ENCODE measurements at regions not wholly inside any gene's neighbourhood (a gene's known extent, or its start where the extent isn't known, plus 50 kb on each side); places are given as distances from the start of the nearest gene placed in this dataset.

GRCh38 chr13:44112700-44113329 lies 233.1 kb downstream of the LACC1 start:
- DNase-seq (ENCODE audit: low read depth in 2 of 2): no peak
- TF ChIP-seq EZH2 (IDR thresholded peaks at IDR 0.05; ENCODE audit: low read length, missing control alignments): no peak
- no peaks in the 10 kb centered on the region for H3K36me3 ChIP-seq (ENCODE audit: control insufficient read depth, insufficient read depth, low read length)
- no peaks in the 10 kb centered on the region for H3K79me2 ChIP-seq (ENCODE audit: control insufficient read depth, insufficient read depth, low read length)
- no peak overlapping the region for H3K4me2 ChIP-seq (ENCODE audit: extremely low read depth, insufficient read depth, low read length)
- no peak overlapping the region for H2AFZ ChIP-seq (ENCODE audit: low read length)
- no peaks in the 10 kb centered on the region for H3K4me1 ChIP-seq (ENCODE audit: control insufficient read depth, extremely low read depth, insufficient read depth, low read length)
- H3K9me3 ChIP-seq (ENCODE audit: control insufficient read depth, insufficient read depth, low read depth, low read length): no peaks in the 10 kb centered on the region
- no peak overlapping the region for H3K27ac ChIP-seq (ENCODE audit: insufficient read depth, low read length)
- no peaks in the 10 kb centered on the region for H4K20me1 ChIP-seq (ENCODE audit: control insufficient read depth, extremely low read depth, insufficient read depth, low read length)
- H3K4me3 ChIP-seq (replicated peaks in 1 of 4; ENCODE audit: control extremely low read depth in 1 of 4, insufficient read depth in 1 of 4, low read depth in 3 of 4, low read length in 4 of 4): no peak overlapping the region
- H3K9ac ChIP-seq (ENCODE audit: insufficient read depth, low read length): no peak overlapping the region
- H3K27me3 ChIP-seq (ENCODE audit: control insufficient read depth, insufficient read depth, low read length): no peaks in the 10 kb centered on the region

- DNase-seq (ENCODE audit: low read depth in 2 of 2): peak; percentile 6 to 28
Observed at GRCh38 chr13:44116562-44117332, 237.0 kb downstream of the LACC1 start.

GRCh38 chr13:44117351-44117750 lies 237.6 kb downstream of the LACC1 start:
- TF ChIP-seq CTCF (conservative IDR thresholded peaks at IDR 0.05 in 1 of 2, IDR thresholded peaks at IDR 0.05 in 1 of 2; ENCODE audit: low read depth in 1 of 2, low read length in 2 of 2) (no peak), EZH2 (IDR thresholded peaks at IDR 0.05; ENCODE audit: low read length, missing control alignments) (no peak)
- Histone ChIP-seq H3K27me3 (ENCODE audit: control insufficient read depth, insufficient read depth, low read length) (no peaks in the 10 kb centered on the region), H4K20me1 (ENCODE audit: control insufficient read depth, extremely low read depth, insufficient read depth, low read length) (no peaks in the 10 kb centered on the region), H3K4me2 (ENCODE audit: extremely low read depth, insufficient read depth, low read length) (peak overlapping the region; percentile 63), H3K27ac (ENCODE audit: insufficient read depth, low read length) (no peak overlapping the region), H2AFZ (ENCODE audit: low read length) (peak overlapping the region; percentile 0), H3K4me1 (ENCODE audit: control insufficient read depth, extremely low read depth, insufficient read depth, low read length) (no peaks in the 10 kb centered on the region), H3K4me3 (replicated peaks in 1 of 4; ENCODE audit: control extremely low read depth in 1 of 4, insufficient read depth in 1 of 4, low read depth in 3 of 4, low read length in 4 of 4) (no peak overlapping the region), H3K36me3 (ENCODE audit: control insufficient read depth, insufficient read depth, low read length) (no peaks in the 10 kb centered on the region), H3K9me3 (ENCODE audit: control insufficient read depth, insufficient read depth, low read depth, low read length) (no peaks in the 10 kb centered on the region), H3K79me2 (ENCODE audit: control insufficient read depth, insufficient read depth, low read length) (no peaks in the 10 kb centered on the region), H3K9ac (ENCODE audit: insufficient read depth, low read length) (no peak overlapping the region)
- peak; percentile 50 to 53 for DNase-seq (ENCODE audit: low read depth in 2 of 2)

More at GRCh38 chr13:44116562-44117332, 237.0 kb downstream of the LACC1 start:
- Histone ChIP-seq H3K9me3 (ENCODE audit: control insufficient read depth, insufficient read depth, low read depth, low read length) (no peaks in the 10 kb centered on the region), H3K9ac (ENCODE audit: insufficient read depth, low read length) (no peak overlapping the region), H3K27ac (ENCODE audit: insufficient read depth, low read length) (no peak overlapping the region), H2AFZ (ENCODE audit: low read length) (peak overlapping the region; percentile 0), H3K4me1 (ENCODE audit: control insufficient read depth, extremely low read depth, insufficient read depth, low read length) (no peaks in the 10 kb centered on the region), H3K79me2 (ENCODE audit: control insufficient read depth, insufficient read depth, low read length) (no peaks in the 10 kb centered on the region), H3K4me3 (replicated peaks in 1 of 4; ENCODE audit: control extremely low read depth in 1 of 4, insufficient read depth in 1 of 4, low read depth in 3 of 4, low read length in 4 of 4) (no peak overlapping the region), H3K27me3 (ENCODE audit: control insufficient read depth, insufficient read depth, low read length) (no peaks in the 10 kb centered on the region), H3K36me3 (ENCODE audit: control insufficient read depth, insufficient read depth, low read length) (no peaks in the 10 kb centered on the region), H4K20me1 (ENCODE audit: control insufficient read depth, extremely low read depth, insufficient read depth, low read length) (no peaks in the 10 kb centered on the region), H3K4me2 (ENCODE audit: extremely low read depth, insufficient read depth, low read length) (peak overlapping the region; percentile 63)
- TF ChIP-seq EZH2 (IDR thresholded peaks at IDR 0.05; ENCODE audit: low read length, missing control alignments) (no peak), CTCF (conservative IDR thresholded peaks at IDR 0.05 in 1 of 2, IDR thresholded peaks at IDR 0.05 in 1 of 2; ENCODE audit: low read depth in 1 of 2, low read length in 2 of 2) (peak in 1 of 2 donors; percentile 31)

All from fibroblast of lung (primary cell).